ENCODE measurements at regions not wholly inside any gene's neighbourhood (a gene's known extent, or its start where the extent isn't known, plus 50 kb on each side); places are given as distances from the start of the nearest gene placed in this dataset.

DNA sequence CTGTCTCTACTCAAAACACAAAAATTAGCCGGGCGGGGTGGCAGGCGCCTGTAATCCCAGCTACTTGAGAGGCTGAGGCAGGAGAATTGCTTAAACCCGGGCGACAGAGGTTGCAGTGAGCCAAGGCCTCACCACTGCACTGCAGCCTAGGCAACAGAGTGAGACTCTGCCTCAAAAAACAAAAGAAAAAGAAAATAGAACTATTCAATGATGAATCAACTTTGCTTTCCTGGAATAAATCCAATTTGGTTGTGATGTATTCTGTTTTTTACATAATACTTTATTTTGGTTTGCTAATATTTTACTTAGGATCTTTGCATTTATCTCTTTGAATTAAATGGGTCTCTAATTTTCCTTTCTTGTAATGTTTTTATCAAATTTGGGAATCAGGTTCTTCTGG, 86.3 kb upstream of the MBOAT2 start:
- H3K4me3 ChIP-seq (ENCODE audit: low read depth, low read length), result no peak overlapping the region
- no peak for DNase-seq (ENCODE audit: low read depth)

- no peak for DNase-seq (ENCODE audit: low read depth)
- H3K4me3 ChIP-seq (ENCODE audit: low read depth, low read length), result no peak overlapping the region
Measured at GRCh38 chr2:9087121-9087681, 83.7 kb upstream of the MBOAT2 start.

DNA sequence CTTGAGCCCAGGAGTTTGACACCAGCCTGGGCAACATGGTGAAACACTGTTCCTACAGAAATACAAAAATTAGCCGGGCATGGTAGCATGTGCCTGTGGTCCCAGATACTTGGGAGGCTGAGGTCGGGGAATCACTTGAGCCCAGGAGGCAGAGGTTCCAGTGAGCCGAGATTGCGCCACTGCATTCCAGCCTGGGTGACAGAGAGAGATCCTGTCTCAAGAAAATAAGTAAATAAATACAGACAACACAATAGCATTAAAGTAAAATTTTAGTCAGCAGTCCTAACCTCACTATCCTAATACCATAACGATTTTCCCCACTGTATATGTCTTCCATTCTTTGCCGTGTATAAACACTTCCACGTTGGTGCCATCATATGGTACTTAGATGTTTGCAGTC, 83.0 kb upstream of the MBOAT2 start:
- no peak for DNase-seq (ENCODE audit: low read depth)
- H3K4me3 ChIP-seq (ENCODE audit: low read depth, low read length), result no peak overlapping the region

DNA sequence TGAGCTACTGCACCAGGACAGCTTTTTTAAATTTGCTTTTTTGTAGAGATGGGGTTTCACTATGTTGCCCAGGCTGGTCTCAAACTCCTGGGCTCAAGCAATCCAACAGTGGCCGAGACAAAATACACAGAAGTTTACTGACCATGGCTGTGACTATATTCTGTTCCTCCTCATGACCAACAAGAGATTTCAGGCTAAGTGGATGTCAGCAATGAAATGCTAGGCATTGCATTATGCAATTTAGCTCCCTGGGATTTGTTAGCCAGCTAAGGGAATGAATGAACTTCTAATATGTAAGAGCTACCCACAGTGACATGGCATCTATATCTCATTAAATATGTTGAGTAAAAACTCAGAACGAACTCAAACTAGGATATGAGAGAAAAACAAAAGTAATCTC, 81.9 kb upstream of the MBOAT2 start:
- no peak for DNase-seq (ENCODE audit: low read depth)
- no peak overlapping the region for H3K4me3 ChIP-seq (ENCODE audit: low read depth, low read length)

DNA sequence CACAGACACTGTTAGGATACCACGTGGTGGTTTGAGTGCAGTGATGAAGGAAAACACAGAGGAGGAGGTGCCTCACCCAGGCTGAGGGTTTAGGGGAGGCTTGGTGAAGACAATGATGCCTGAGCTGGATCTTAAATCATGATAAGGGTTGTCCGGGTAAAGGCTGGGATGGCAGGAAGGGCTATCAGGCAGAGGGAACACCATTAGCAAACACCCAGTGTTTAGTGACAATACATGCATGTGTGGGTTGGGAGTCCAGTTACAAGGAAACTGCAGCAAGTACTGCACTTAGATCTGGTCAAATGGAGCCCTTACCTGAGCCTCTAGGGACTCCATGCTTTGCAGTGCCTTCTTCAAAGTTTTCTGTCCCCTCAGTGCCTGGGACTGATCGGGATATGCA, 79.8 kb upstream of the MBOAT2 start:
- no peak for DNase-seq (ENCODE audit: low read depth)
- no peak overlapping the region for H3K4me3 ChIP-seq (ENCODE audit: low read depth, low read length)

DNA sequence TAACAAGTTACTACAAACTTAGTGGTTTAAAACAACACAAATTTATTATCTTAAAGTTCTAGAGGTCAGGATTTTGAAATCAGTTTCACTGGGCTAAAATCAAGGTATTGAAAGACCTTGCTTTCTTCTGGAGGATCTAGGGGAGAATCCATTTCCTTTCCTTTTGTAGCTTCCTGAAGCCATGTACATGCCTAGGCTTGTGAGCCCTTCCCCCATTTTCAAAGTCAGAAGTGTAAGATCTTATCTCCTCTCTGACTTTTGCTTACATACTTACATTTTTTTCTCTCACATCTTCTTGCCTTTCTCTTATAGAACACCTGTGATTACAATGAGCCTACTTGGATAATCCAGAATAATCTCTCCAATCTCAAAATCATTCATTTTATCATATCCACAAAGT, 78.7 kb upstream of the MBOAT2 start:
- H3K4me3 ChIP-seq (ENCODE audit: low read depth, low read length), result no peak overlapping the region
- DNase-seq (ENCODE audit: low read depth), result no peak

DNA sequence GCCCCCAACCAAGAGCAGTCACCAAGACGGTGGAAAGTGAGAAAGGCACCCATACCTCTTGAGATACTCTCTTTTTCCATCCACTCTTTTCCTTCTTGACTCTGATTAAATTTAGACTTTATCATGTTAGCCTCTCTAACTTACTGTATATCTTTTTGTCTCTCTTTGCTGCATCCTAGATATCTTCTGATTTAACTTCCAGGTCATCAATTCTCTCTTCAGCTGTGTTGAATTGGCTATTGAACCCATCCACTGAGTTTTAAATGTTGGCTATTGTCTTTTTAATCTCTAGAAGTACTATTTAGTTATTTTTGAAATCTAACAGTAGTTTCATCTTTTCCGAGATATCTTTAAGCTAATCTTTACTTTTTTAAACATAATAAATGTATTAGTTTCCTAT, 78.3 kb upstream of the MBOAT2 start:
- H3K4me3 ChIP-seq (ENCODE audit: low read depth, low read length), result no peak overlapping the region
- no peak for DNase-seq (ENCODE audit: low read depth)

DNA sequence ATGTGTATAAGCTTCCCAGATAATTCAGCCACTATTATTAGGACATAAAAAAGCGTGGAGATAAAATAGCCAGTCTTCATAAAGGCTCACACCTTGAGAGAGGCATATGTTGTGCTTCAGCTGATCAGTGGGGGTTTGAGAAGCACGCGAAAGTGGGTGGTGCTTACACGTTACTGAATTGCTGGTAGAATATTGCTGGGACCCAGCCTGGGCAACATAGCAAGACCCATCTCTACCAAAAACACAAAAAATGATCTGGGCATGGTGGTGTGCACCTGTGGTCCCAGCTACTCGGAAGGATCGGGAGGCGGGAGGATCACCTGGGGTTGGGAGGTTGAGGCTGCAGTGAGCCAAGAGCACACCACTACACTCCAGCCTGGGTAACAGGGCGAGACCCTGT, 74.9 kb upstream of the MBOAT2 start:
- no peak overlapping the region for H3K4me3 ChIP-seq (ENCODE audit: low read depth, low read length)
- DNase-seq (ENCODE audit: low read depth), result no peak

- no peak overlapping the region for H3K4me3 ChIP-seq (ENCODE audit: low read depth, low read length)
- DNase-seq (ENCODE audit: low read depth), result no peak
Measured at GRCh38 chr2:9077691-9078090, 74.2 kb upstream of the MBOAT2 start.

- DNase-seq (ENCODE audit: low read depth), result no peak
- no peak overlapping the region for H3K4me3 ChIP-seq (ENCODE audit: low read depth, low read length)
Measured at GRCh38 chr2:9076755-9077154, 73.3 kb upstream of the MBOAT2 start.

DNA sequence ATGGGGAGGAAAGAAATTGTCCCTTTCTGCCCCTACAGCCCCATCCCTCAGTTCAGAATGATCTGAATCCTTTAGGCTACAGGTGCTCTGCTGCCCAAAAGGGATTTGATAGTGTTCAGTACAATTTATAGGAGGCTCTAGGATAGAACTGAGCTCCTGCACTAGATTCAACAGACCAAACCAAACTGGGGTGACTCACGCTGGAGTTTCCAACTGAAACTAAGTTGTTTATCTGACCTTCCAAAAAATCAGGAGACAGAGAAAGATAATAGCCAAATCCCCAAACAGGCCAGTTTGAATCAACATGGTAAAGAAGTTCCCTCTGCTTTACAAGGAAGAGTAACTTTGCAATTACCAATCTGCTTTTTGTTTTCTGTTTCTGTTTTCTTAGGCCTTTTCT, 72.7 kb upstream of the MBOAT2 start:
- H3K4me3 ChIP-seq (ENCODE audit: low read depth, low read length), result no peak overlapping the region
- DNase-seq (ENCODE audit: low read depth), result no peak

GRCh38 chr2:9074930-9075329, 71.4 kb upstream of the MBOAT2 start:
- DNase-seq (ENCODE audit: low read depth), result no peak
- H3K4me3 ChIP-seq (ENCODE audit: low read depth, low read length), result no peak overlapping the region

DNA sequence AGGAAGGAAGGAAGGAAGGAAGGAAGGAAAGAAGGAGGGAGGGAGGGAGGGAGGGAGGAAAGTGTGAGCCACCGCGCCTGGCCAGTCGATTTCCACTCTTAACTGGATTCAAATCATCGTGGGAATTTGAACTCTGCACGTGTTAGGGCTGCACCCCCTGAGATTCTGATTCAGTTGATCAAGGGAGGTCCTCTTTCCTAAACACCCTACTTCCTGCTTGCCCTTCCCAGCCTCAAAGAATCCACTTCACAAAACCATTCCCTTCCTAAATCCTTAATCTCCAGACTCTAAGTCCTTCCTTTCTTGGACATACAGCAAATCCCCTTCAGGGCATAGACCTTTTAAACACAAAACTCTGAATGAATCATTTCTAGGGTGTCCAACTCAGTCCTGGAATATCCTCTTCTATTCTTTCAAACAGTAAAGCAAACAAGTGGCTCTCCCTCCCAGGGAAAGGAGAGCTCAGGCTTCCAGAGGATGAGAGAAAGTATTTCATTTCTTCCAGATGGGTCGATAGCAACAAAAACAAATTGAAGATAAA, 68.2 kb upstream of the MBOAT2 start:
- no peak for DNase-seq (ENCODE audit: low read depth)
- no peak overlapping the region for H3K4me3 ChIP-seq (ENCODE audit: low read depth, low read length)

- peak; percentile 15 for DNase-seq (ENCODE audit: low read depth)
- H3K4me3 ChIP-seq (ENCODE audit: low read depth, low read length), result no peak overlapping the region
Measured at GRCh38 chr2:9071032-9071431, 67.5 kb upstream of the MBOAT2 start.

GRCh38 chr2:9069543-9069942, 66.1 kb upstream of the MBOAT2 start:
- no peak for DNase-seq (ENCODE audit: low read depth)
- H3K4me3 ChIP-seq (ENCODE audit: low read depth, low read length), result no peak overlapping the region

- no peak for DNase-seq (ENCODE audit: low read depth)
- no peak overlapping the region for H3K4me3 ChIP-seq (ENCODE audit: low read depth, low read length)
Measured at GRCh38 chr2:9065901-9066300, 62.4 kb upstream of the MBOAT2 start.

DNA sequence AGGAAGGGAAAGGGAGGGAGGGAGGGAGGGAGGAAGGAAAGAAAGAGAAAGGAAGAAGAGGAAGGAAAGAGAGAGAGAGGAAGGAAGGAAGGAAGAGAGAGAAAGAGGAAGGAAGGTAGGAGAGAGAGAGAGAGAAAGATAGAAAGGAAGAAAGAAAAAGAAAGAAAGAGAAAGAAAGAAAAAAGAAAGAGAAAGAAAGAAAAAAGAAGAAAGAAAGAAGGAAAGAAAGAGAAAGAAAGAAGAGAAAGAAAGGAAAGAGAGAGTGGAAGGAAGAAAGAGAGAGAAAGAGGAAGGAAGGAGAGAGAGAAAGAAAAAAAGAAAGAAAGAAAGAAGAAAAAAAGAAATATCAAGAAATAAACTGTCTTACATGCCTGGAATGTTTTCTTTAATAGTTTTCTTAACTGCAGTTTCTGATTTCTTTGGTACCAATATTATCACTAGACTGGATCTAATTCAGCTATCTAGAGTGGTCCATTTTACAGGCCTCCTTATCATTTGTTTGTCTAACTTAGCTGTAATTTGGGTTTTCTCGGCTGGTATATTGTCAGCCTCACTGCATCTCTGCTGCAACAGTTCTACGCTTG, 59.6 kb upstream of the MBOAT2 start:
- DNase-seq (ENCODE audit: low read depth), result no peak
- no peak overlapping the region for H3K4me3 ChIP-seq (ENCODE audit: low read depth, low read length)

- DNase-seq (ENCODE audit: low read depth), result no peak
- H3K4me3 ChIP-seq (ENCODE audit: low read depth, low read length), result no peak overlapping the region
Measured at GRCh38 chr2:9060819-9061218, 57.3 kb upstream of the MBOAT2 start.

- no peak overlapping the region for H3K4me3 ChIP-seq (ENCODE audit: low read depth, low read length)
- peak; percentile 67 for DNase-seq (ENCODE audit: low read depth)
Measured at GRCh38 chr2:9057939-9058761, 54.7 kb upstream of the MBOAT2 start.

DNA sequence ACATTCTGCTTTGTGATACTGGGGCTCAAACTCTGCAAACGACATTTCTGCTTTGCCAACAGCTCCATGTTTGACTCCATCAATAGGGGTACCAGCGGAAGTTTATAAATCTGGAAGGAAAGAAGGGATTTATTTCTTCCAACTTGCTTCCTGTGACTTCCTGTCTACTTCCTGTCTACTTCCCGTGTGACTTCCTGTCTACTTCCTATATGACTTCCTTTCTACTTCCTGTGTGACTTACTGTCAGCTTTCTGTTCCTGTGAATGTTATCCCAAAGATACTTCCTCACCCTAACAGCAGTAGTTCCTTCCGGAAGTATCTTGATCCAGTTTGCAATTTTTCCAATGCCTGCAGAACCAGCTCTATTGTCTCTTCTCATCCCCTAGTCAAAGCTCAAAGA, 52.0 kb upstream of the MBOAT2 start:
- DNase-seq (ENCODE audit: low read depth), result no peak
- no peak overlapping the region for H3K4me3 ChIP-seq (ENCODE audit: low read depth, low read length)

DNA sequence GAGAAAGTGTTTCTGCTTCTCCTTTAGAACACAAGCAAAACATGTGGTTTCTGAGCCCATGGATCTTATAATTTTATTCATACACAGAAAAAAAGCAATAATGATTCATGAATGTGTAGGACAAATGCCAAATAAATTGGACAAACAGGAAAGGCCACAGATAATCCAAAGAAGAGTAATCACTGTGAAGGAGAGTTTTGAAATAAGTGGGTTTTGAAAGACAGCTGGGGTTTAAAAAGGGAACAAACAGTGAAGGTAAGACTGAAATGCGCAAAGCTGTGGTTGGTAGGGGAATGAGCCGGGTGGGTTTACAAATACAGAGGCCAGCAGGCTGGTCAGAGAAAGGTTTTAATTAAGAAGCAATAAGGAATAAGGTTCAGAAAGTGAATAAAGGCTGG, 50.0 kb upstream of the MBOAT2 start:
- no peak overlapping the region for H3K4me3 ChIP-seq (ENCODE audit: low read depth, low read length)
- no peak for DNase-seq (ENCODE audit: low read depth)

Data from skeletal muscle cell (primary cell).